ENCODE measurements at regions not wholly inside any gene's neighbourhood (a gene's known extent, or its start where the extent isn't known, plus 50 kb on each side); places are given as distances from the start of the nearest gene placed in this dataset.

- H3K4me1 ChIP-seq (ENCODE audit: control insufficient read depth, extremely low read depth, insufficient read depth, low read length): no peaks in the 10 kb centered on the region
- BruUV-seq (replicated peaks): no TSS peak
- H3K9ac ChIP-seq (replicated peaks; ENCODE audit: extremely low read depth, insufficient read depth, low read length): no peak overlapping the region
- no peak overlapping the region for H3K4me2 ChIP-seq (ENCODE audit: insufficient read depth, low read length)
- H3K9me1 ChIP-seq (replicated peaks; ENCODE audit: control insufficient read depth, extremely low read depth, insufficient read depth, low read length): no peaks in the 10 kb centered on the region
- no peaks in the 10 kb centered on the region for H3K36me3 ChIP-seq (ENCODE audit: control insufficient read depth in 2 of 2, extremely low read depth in 1 of 2, insufficient read depth in 2 of 2, low read length in 2 of 2)
- ChIA-PET CTCF (no interaction called here), POLR2A (no interaction called here)
- H3K27me3 ChIP-seq (ENCODE audit: control insufficient read depth in 2 of 2, insufficient read depth in 2 of 2, low read length in 2 of 2): no peaks in the 10 kb centered on the region
- no peaks in the 10 kb centered on the region for H3K9me3 ChIP-seq (replicated peaks; ENCODE audit: control insufficient read depth, insufficient read depth, low read length)
- FAIRE-seq: no peak
- no peaks in the 10 kb centered on the region for H4K20me1 ChIP-seq (replicated peaks; ENCODE audit: control insufficient read depth, extremely low read depth, insufficient read depth, low read length)
- intact Hi-C loops (cut with micrococcal nuclease): no loop called here
- dilution Hi-C loops (cut with MboI; ENCODE audit: extremely low pct_ligation_motif_present, low sequenced_read_pairs): no loop called here
- no peak overlapping the region for H2AFZ ChIP-seq (ENCODE audit: low read depth, low read length)
- no peak overlapping the region for H3K4me3 ChIP-seq (replicated peaks in 1 of 3; ENCODE audit: insufficient read depth in 1 of 3, low read depth in 1 of 3, low read length in 3 of 3)
- TF ChIP-seq POLR2A (IDR thresholded peaks at IDR 0.05; ENCODE audit: low read depth, low read length) (no peak), MYC (IDR thresholded peaks at IDR 0.05; ENCODE audit: low read depth, low read length) (no peak), JUN (IDR thresholded peaks at IDR 0.05; ENCODE audit: borderline replicate concordance, insufficient read depth, insufficient read length, low read depth) (no peak), GATA2 (IDR thresholded peaks at IDR 0.05; ENCODE audit: insufficient read depth, insufficient read length, low read depth, low read length) (no peak), POLR2AphosphoS5 (IDR thresholded peaks at IDR 0.05; ENCODE audit: insufficient read depth, low read depth, low read length) (no peak), EZH2 (IDR thresholded peaks at IDR 0.05; ENCODE audit: borderline replicate concordance, low read depth, low read length, severe bottlenecking) (no peak), MAX (IDR thresholded peaks at IDR 0.05; ENCODE audit: insufficient read depth, insufficient read length) (no peak), FOS (IDR thresholded peaks at IDR 0.05; ENCODE audit: borderline replicate concordance, insufficient read depth, low read length) (no peak), CTCF (IDR thresholded peaks at IDR 0.05; ENCODE audit: extremely low read depth in 1 of 2, insufficient read depth in 1 of 2, low read depth in 1 of 2, low read length in 2 of 2) (no peak)
- peaks cover 66% of the 10 kb centered on the region for H3K79me2 ChIP-seq (ENCODE audit: control insufficient read depth, insufficient read depth, low read length)
- H3K27ac ChIP-seq (ENCODE audit: insufficient read depth, low read depth, low read length): no peak overlapping the region
- DNase-seq (ENCODE audit: low read depth, low spot score): no peak
Observed at GRCh38 chr11:33417121-33417520, 159.9 kb downstream of the HIPK3 start.
